ENCODE measurements at regions not wholly inside any gene's neighbourhood (a gene's known extent, or its start where the extent isn't known, plus 50 kb on each side); places are given as distances from the start of the nearest gene placed in this dataset.

- TF ChIP-seq POLR2A (IDR thresholded peaks at IDR 0.05) (no peak), CTCF (IDR thresholded peaks at IDR 0.05) (no peak), EP300 (IDR thresholded peaks at IDR 0.05) (no peak)
These were observed 75.5 kb downstream of the SYNE3 start for GRCh38 chr14:95440951-95441350.

Measured in tibial nerve (tissue), 4 donors.